B cell (primary cell): ENCODE measurements at regions not wholly inside any gene's neighbourhood (a gene's known extent, or its start where the extent isn't known, plus 50 kb on each side); places are given as distances from the start of the nearest gene placed in this dataset.

Experiments used
- ATAC-seq: fragments of 200-7000 bp; cut with Tn5 transposase; one replicate; pipeline ENCODE4 v1.10.0; 2021; ENCODE audit warnings: low read depth, mild to moderate bottlenecking, moderate number of reproducible peaks, moderate library complexity
- CTCF ChIA-PET: fragments of 350-600 bp; sonication (Branson Sonifier 250); formaldehyde crosslinking; loops from one replicate; lab custom pipeline; 2021; ENCODE audit warnings: antibody characterized with exemption, inconsistent platforms; lab: Charles Lee
- POLR2A ChIA-PET: fragments of 350-600 bp; sonication (Branson Sonifier 250); formaldehyde crosslinking; loops from one replicate; lab custom pipeline; 2021; ENCODE audit warnings: antibody characterized with exemption; lab: Charles Lee
- DNase-seq: peaks from one replicate; pipeline ENCODE4 v3.0.0; 2013
- H2AFZ ChIP-seq: 2 replicates; pipeline ENCODE4 v1.6.1; 2012; ENCODE audit warnings: mild to moderate bottlenecking, low read depth, low read length; ENCODE audit not compliant: insufficient read depth, poor library complexity, severe bottlenecking
- H3K27ac ChIP-seq, 2 donors: 1 replicate in 1 of 2; 2 replicates in 1 of 2; pipeline ENCODE4 v1.5.1; 2012 to 2013; ENCODE audit warnings: low read length in 2 of 2, mild to moderate bottlenecking in 2 of 2, moderate library complexity in 1 of 2
- H3K27me3 ChIP-seq, 4 experiments: fragments of 200-600 bp in 1 of 4; sonication (generic) in 1 of 4; replicated peaks in 1 of 4; 1 replicate in 2 of 4; 2 replicates in 2 of 4; pipeline versions ENCODE4 v1.6.1 to v1.7.0; 2013 to 2016; ENCODE audit warnings: low read length in 3 of 4, mild to moderate bottlenecking in 2 of 4, mixed read lengths in 1 of 4, moderate library complexity in 1 of 4; ENCODE audit not compliant: insufficient read depth in 4 of 4, control insufficient read depth in 3 of 4; ENCODE audit errors: control extremely low read depth in 1 of 4
- H3K36me3 ChIP-seq, 2 experiments: replicated peaks in 1 of 2; 1 replicate in 1 of 2; 2 replicates in 1 of 2; pipeline versions ENCODE4 v1.6.1 to v1.7.1; 2013; ENCODE audit warnings: low read length in 1 of 2; ENCODE audit not compliant: insufficient read depth in 2 of 2, control insufficient read depth in 1 of 2; ENCODE audit errors: control extremely low read depth in 1 of 2, extremely low read depth in 1 of 2
- H3K4me1 ChIP-seq, 2 donors: fragments of 200-600 bp in 1 of 2; sonication (generic) in 1 of 2; 1 replicate in 1 of 2; 2 replicates in 1 of 2; pipeline versions ENCODE4 v1.5.1 to v1.6.1; 2013 to 2017; ENCODE audit warnings: low read length in 2 of 2; ENCODE audit not compliant: control insufficient read depth in 2 of 2, insufficient read depth in 2 of 2
- H3K4me2 ChIP-seq: replicated peaks from 2 replicates; pipeline ENCODE3; 2012; ENCODE audit warnings: mild to moderate bottlenecking, low read depth, low read length; ENCODE audit not compliant: poor library complexity, severe bottlenecking
- H3K4me3 ChIP-seq, 5 experiments: fragments of 200-600 bp in 1 of 5; sonication (generic) in 1 of 5; 1 replicate in 3 of 5; 2 replicates in 2 of 5; pipeline versions ENCODE4 v1.5.1 to v1.7.0; 2011 to 2016; ENCODE audit warnings: low read length in 4 of 5, mild to moderate bottlenecking in 4 of 5, low read depth in 2 of 5, control low read depth in 1 of 5, moderate library complexity in 1 of 5; ENCODE audit not compliant: insufficient read depth in 1 of 5; ENCODE audit errors: control extremely low read depth in 1 of 5, extremely low read depth in 1 of 5
- H3K79me2 ChIP-seq: fragments of 200-600 bp; sonication (generic); one replicate; pipeline ENCODE4 v1.6.0; 2016; ENCODE audit warnings: low read length; ENCODE audit not compliant: control insufficient read depth, insufficient read depth
- H3K9ac ChIP-seq: fragments of 200-600 bp; sonication (generic); 2 replicates; pipeline ENCODE4 v1.6.1; 2017; ENCODE audit warnings: mild to moderate bottlenecking, low read length, moderate library complexity
- H3K9me3 ChIP-seq, 3 donors: one replicate each; pipeline versions ENCODE4 v1.6.1 to v1.7.1; 2013; ENCODE audit warnings: low read length in 2 of 3; ENCODE audit not compliant: control insufficient read depth in 2 of 3, insufficient read depth in 1 of 3; ENCODE audit errors: control extremely low read depth in 1 of 3
- H4K20me1 ChIP-seq: 2 replicates; pipeline ENCODE4 v1.6.0; 2012; ENCODE audit warnings: mild to moderate bottlenecking, low read length; ENCODE audit not compliant: insufficient read depth, control insufficient read depth, poor library complexity, severe bottlenecking
- H3K27ac Mint-ChIP-seq: one replicate; pipeline ENCODE4 v1.8.0; 2021; ENCODE audit warnings: mixed read lengths
- H3K27me3 Mint-ChIP-seq: one replicate; pipeline ENCODE4 v1.8.0; 2021; ENCODE audit warnings: mixed read lengths
- H3K4me1 Mint-ChIP-seq: one replicate; pipeline ENCODE4 v1.8.0; 2021; ENCODE audit warnings: mixed read lengths
- H3K4me3 Mint-ChIP-seq: one replicate; pipeline ENCODE4 v1.8.0; 2021; ENCODE audit warnings: mixed read lengths
- H3K9me3 Mint-ChIP-seq: one replicate; pipeline ENCODE4 v1.8.0; 2022; ENCODE audit warnings: mixed read lengths; ENCODE audit not compliant: insufficient read depth
- EZH2 ChIP-seq: IDR thresholded peaks from 2 replicates; pipeline ENCODE4 v1.6.1; 2012; ENCODE audit warnings: borderline replicate concordance, low read depth, mild to moderate bottlenecking, moderate library complexity, low read length; ENCODE audit not compliant: insufficient read depth, poor library complexity, severe bottlenecking
- WGBS: methylation state at CpG from one replicate; pipeline ENCODE4 v1.1.5; 2013; ENCODE audit warnings: missing lambda C conversion rate; ENCODE audit not compliant: insufficient coverage; 5-methylcytosine and 5-hydroxymethylcytosine counted together
- intact Hi-C: fragments of 100-400 bp; cut with micrococcal nuclease; formaldehyde crosslinking; loops from one replicate; pipeline ENCODE4 v1.10.0; 2022
- TF ChIP-seq, protein P1 (sequence below): fragments of 200-600 bp; IDR thresholded peaks from one replicate; pipeline ENCODE4 v1.8.0; 2022; ENCODE audit warnings: antibody characterized with exemption, mild to moderate bottlenecking

DNA sequence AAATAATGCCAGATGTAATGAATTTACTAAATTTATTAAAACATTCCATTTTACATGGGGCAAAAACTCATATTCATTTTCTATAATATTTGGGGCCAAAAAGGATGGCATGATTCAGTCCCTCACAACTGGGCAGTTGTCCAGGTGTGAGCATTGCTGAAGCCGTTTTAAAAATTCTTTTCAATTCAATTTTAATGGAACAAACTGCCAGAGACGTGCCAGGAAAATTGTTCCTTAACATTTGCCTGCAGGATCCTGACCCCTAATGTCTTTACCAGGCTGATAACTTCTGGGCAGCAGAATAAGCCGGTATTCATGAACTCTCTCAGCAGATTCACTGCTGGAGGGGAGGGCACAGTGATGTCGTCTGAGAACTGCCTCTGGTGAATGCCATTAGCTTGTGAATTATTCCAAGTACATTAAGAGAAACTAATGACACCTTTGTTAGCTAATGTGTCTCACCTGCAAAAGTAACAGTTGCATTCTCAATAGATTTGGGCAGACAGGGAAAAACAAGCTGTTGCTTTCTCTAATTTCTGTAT is 1445.1 kb upstream of the TENM3 start:
- Histone ChIP-seq H2AFZ (no peak overlapping the region), H3K9ac (no peak overlapping the region), H3K36me3 (no peaks in the 10 kb centered on the region), H3K79me2 (no peaks in the 10 kb centered on the region), H4K20me1 (no peaks in the 10 kb centered on the region), H3K4me3 (no peak overlapping the region), H3K4me1 (no peaks in the 10 kb centered on the region), H3K27me3 (no peaks in the 10 kb centered on the region), H3K9me3 (no peaks in the 10 kb centered on the region), H3K4me2 (no peak overlapping the region), H3K27ac (no peak overlapping the region)
- 96% methylated on average over 3 of the region's 4 CpGs for WGBS
- Mint-ChIP-seq H3K27ac (no peak overlapping the region), H3K9me3 (peaks cover 4% of the 10 kb centered on the region), H3K4me1 (no peaks in the 10 kb centered on the region), H3K4me3 (no peak overlapping the region), H3K27me3 (no peaks in the 10 kb centered on the region)
- ChIA-PET POLR2A (no interaction called here), CTCF (no interaction called here)
- no peak for TF ChIP-seq EZH2
- TF ChIP-seq, protein P1, sequence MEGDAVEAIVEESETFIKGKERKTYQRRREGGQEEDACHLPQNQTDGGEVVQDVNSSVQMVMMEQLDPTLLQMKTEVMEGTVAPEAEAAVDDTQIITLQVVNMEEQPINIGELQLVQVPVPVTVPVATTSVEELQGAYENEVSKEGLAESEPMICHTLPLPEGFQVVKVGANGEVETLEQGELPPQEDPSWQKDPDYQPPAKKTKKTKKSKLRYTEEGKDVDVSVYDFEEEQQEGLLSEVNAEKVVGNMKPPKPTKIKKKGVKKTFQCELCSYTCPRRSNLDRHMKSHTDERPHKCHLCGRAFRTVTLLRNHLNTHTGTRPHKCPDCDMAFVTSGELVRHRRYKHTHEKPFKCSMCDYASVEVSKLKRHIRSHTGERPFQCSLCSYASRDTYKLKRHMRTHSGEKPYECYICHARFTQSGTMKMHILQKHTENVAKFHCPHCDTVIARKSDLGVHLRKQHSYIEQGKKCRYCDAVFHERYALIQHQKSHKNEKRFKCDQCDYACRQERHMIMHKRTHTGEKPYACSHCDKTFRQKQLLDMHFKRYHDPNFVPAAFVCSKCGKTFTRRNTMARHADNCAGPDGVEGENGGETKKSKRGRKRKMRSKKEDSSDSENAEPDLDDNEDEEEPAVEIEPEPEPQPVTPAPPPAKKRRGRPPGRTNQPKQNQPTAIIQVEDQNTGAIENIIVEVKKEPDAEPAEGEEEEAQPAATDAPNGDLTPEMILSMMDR, result no peak
- ATAC-seq (no peak), DNase-seq (no peak)
- intact Hi-C loops, result no loop called here

DNA sequence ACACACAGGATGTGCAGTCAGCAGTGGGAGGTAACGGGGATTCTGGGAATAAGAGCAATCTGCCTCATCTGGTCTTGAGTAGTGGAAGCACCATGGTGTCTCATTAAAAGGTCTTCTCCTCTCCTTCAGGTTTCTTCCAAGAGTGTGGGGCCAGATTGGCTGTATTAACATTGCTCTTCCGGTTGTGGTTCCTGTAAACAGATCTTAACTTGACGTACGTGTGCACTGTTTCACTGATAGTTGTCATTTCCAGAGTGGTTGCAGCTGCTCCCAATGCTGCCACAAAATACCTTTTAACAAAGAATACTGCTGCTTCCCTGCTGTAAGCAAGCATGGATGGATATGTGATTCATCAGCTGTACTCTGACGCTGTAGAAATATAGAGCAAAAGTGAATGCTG is 1443.4 kb upstream of the TENM3 start:
- Histone ChIP-seq H4K20me1 (no peaks in the 10 kb centered on the region), H3K4me3 (no peak overlapping the region)

More for the DNA sequence above, 1443.4 kb upstream of the TENM3 start:
- Histone ChIP-seq H3K4me2 (no peak overlapping the region), H3K9ac (no peak overlapping the region), H3K27me3 (no peaks in the 10 kb centered on the region), H2AFZ (no peak overlapping the region), H3K9me3 (no peaks in the 10 kb centered on the region), H3K36me3 (no peaks in the 10 kb centered on the region), H3K27ac (no peak overlapping the region), H3K79me2 (no peaks in the 10 kb centered on the region), H3K4me1 (no peaks in the 10 kb centered on the region)
- no peak for ATAC-seq
- no peak for DNase-seq
- 100% methylated on average over 3 of the region's 5 CpGs for WGBS
- Mint-ChIP-seq H3K9me3 (peaks cover 4% of the 10 kb centered on the region), H3K27ac (no peak overlapping the region), H3K4me3 (no peak overlapping the region), H3K27me3 (no peaks in the 10 kb centered on the region), H3K4me1 (no peaks in the 10 kb centered on the region)
- CTCF ChIA-PET, result no interaction called here
- TF ChIP-seq, protein P1, result no peak
- no peak for TF ChIP-seq EZH2
- POLR2A ChIA-PET, result no interaction called here
- intact Hi-C loops, result no loop called here
